Smooth muscle cell (in vitro differentiated cells): ENCODE measurements at regions not wholly inside any gene's neighbourhood (a gene's known extent, or its start where the extent isn't known, plus 50 kb on each side); places are given as distances from the start of the nearest gene placed in this dataset.

ENCODE experiments used
- DNase-seq: peaks from one replicate; lab custom pipeline; 2025; ENCODE audit not compliant: unreplicated experiment; lab: John Stamatoyannopoulos, UW
- H2AFZ ChIP-seq: fragments of 200-600 bp; sonication (generic); 2 replicates; pipeline ENCODE4 v1.6.0; 2016; ENCODE audit warnings: antibody characterized with exemption, low read depth, mild to moderate bottlenecking
- H3F3A ChIP-seq: fragments of 200-600 bp; sonication (generic); 2 replicates; pipeline ENCODE4 v1.6.0; 2017; ENCODE audit warnings: antibody characterized with exemption, low read depth
- H3K27ac ChIP-seq: fragments of 200-600 bp; sonication (generic); 2 replicates; pipeline ENCODE4 v1.5.1; 2016; ENCODE audit warnings: low read depth, mild to moderate bottlenecking
- H3K27me3 ChIP-seq: fragments of 200-600 bp; sonication (generic); 2 replicates; pipeline ENCODE4 v1.6.1; 2016; ENCODE audit warnings: low read depth, mild to moderate bottlenecking
- H3K36me3 ChIP-seq: fragments of 200-600 bp; sonication (generic); 2 replicates; pipeline ENCODE4 v1.5.1; 2016; ENCODE audit warnings: low read depth
- H3K4me1 ChIP-seq: fragments of 200-600 bp; sonication (generic); 2 replicates; pipeline ENCODE4 v1.5.1; 2016; ENCODE audit warnings: low read depth
- H3K4me2 ChIP-seq: fragments of 200-600 bp; sonication (generic); 2 replicates; pipeline ENCODE4 v1.6.0; 2016; ENCODE audit warnings: mild to moderate bottlenecking
- H3K4me3 ChIP-seq: fragments of 200-600 bp; sonication (generic); 2 replicates; pipeline ENCODE4 v1.5.1; 2016; ENCODE audit warnings: mild to moderate bottlenecking
- H3K79me2 ChIP-seq: fragments of 200-600 bp; sonication (generic); 2 replicates; pipeline ENCODE4 v1.6.0; 2016; ENCODE audit warnings: low read depth, mild to moderate bottlenecking
- H3K9ac ChIP-seq: fragments of 200-600 bp; sonication (generic); 2 replicates; pipeline ENCODE4 v1.6.0; 2016; ENCODE audit warnings: low read depth
- H3K9me3 ChIP-seq: fragments of 200-600 bp; sonication (generic); replicated peaks from 2 replicates; pipeline ENCODE4 v1.5.1; 2016; ENCODE audit warnings: low read depth
- H4K20me1 ChIP-seq: fragments of 200-600 bp; sonication (generic); 2 replicates; pipeline ENCODE4 v1.6.0; 2016; ENCODE audit warnings: low read depth
- WGBS: methylation state at CpG from one replicate; pipeline ENCODE4 v1.1.7; 2016; ENCODE audit warnings: low lambda C conversion rate; 5-methylcytosine and 5-hydroxymethylcytosine counted together
- TF ChIP-seq, protein P1 (sequence below): fragments of 200-600 bp; sonication (generic); IDR thresholded peaks from 2 replicates; pipeline ENCODE4 v1.5.1; 2017; ENCODE audit warnings: borderline replicate concordance, mild to moderate bottlenecking, antibody characterized with exemption; ENCODE audit not compliant: insufficient read depth, poor library complexity, severe bottlenecking

DNA sequence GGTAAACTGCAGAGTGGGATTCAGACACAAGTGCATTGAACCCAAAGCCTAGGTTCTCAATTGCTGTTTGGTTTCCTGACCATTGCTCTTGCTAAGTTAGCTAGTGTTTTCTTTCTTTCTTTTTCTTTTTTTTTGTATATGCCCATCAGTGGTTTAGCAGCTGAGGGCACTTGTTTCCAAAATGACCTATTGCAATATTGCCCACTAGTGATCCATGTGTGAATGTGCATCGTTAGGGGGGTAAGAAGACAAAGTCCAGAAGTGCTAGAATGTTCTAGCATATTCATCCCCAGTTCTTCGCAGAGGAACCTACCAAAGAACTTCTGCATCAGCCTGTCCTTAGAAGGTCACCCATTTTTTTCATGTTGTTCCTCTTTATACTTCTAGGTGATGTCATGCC lies 252.8 kb upstream of the GPR26 start:
- no peaks in the 10 kb centered on the region for H3F3A ChIP-seq
- no peak overlapping the region for H3K9ac ChIP-seq
- H3K79me2 ChIP-seq, result no peaks in the 10 kb centered on the region
- H3K27me3 ChIP-seq, result no peaks in the 10 kb centered on the region
- no peaks in the 10 kb centered on the region for H4K20me1 ChIP-seq
- TF ChIP-seq, protein P1, sequence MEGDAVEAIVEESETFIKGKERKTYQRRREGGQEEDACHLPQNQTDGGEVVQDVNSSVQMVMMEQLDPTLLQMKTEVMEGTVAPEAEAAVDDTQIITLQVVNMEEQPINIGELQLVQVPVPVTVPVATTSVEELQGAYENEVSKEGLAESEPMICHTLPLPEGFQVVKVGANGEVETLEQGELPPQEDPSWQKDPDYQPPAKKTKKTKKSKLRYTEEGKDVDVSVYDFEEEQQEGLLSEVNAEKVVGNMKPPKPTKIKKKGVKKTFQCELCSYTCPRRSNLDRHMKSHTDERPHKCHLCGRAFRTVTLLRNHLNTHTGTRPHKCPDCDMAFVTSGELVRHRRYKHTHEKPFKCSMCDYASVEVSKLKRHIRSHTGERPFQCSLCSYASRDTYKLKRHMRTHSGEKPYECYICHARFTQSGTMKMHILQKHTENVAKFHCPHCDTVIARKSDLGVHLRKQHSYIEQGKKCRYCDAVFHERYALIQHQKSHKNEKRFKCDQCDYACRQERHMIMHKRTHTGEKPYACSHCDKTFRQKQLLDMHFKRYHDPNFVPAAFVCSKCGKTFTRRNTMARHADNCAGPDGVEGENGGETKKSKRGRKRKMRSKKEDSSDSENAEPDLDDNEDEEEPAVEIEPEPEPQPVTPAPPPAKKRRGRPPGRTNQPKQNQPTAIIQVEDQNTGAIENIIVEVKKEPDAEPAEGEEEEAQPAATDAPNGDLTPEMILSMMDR, result no peak
- H3K4me2 ChIP-seq, result no peak overlapping the region
- H3K9me3 ChIP-seq, result no peaks in the 10 kb centered on the region
- H2AFZ ChIP-seq, result no peak overlapping the region
- 92% methylated on average over 2 of the region's 2 CpGs for WGBS
- no peaks in the 10 kb centered on the region for H3K4me1 ChIP-seq
- no peak overlapping the region for H3K27ac ChIP-seq
- no peak for DNase-seq
- no peak overlapping the region for H3K4me3 ChIP-seq
- H3K36me3 ChIP-seq, result no peaks in the 10 kb centered on the region

DNA sequence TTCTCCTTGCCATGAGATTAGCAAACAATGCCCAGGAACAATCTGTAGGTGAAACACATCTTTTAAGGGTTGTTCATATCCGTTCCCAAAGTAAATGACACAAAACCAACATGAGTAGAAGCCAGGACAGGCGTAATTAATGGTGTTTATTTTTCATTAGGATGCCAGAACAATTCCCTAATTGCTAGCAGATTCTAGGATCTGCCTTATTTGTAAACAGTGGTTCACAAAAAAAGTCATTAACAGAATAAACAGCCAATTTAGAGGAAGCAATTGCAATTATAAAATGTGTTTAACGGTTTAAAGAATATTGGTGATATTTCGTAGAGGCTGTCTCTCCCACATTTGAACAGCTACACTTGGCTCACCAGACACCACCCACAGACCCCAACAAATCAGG lies 250.6 kb upstream of the GPR26 start:
- Histone ChIP-seq H3K9me3 (no peaks in the 10 kb centered on the region), H3K4me1 (no peaks in the 10 kb centered on the region)

DNA sequence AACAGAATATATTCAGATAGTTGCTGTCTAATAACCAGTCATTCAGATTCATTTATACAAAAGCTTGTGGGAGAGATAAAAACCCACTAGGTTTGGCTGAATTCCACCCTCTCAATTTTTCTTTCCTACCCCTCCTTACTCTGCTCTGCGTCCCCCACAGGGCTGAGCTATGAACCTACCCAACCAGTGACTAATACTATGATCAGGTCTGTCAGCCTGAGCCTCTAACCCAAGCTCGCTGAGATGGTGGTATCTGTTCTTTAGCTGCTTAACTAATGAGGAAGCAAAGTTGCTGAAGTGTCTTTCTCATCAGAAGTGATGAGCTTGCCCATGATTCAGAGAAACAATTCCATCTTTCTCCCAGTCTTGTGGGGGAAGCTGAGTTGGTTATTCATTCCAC lies 248.7 kb upstream of the GPR26 start:
- TF ChIP-seq, protein P1, result no peak
- 65% methylated on average over 2 of the region's 2 CpGs for WGBS
- no peaks in the 10 kb centered on the region for H4K20me1 ChIP-seq

More for the DNA sequence above, 250.6 kb upstream of the GPR26 start:
- H3K4me3 ChIP-seq, result no peak overlapping the region
- H2AFZ ChIP-seq, result no peak overlapping the region
- H4K20me1 ChIP-seq, result no peaks in the 10 kb centered on the region
- DNase-seq, result no peak
- no peak overlapping the region for H3K9ac ChIP-seq
- no peaks in the 10 kb centered on the region for H3K27me3 ChIP-seq
- H3F3A ChIP-seq, result no peaks in the 10 kb centered on the region
- TF ChIP-seq, protein P1, result no peak
- H3K4me2 ChIP-seq, result no peak overlapping the region
- no peak overlapping the region for H3K27ac ChIP-seq
- WGBS, result 89% methylated on average over 4 of the region's 4 CpGs
- no peaks in the 10 kb centered on the region for H3K36me3 ChIP-seq
- H3K79me2 ChIP-seq, result no peaks in the 10 kb centered on the region

DNA sequence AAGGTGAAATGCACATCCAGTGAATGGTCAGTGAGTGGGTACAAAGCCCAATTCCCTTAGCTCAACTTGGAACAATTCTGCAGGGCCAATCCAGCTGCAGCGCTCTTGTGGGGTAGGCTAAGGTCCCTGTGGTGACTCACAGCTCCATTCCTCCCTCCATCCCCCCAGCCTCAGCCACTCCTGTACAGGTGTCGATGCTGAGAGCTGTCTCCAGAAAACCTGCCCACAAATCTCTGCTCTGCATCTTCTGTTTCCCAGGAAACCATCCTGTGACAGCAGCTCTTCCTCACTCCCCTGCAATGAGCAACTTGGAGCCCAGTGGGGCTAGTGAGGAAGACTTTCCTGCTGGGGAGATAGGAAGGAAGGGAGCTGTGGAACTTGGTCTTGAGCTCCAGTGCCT lies 244.7 kb upstream of the GPR26 start:
- H3K4me3 ChIP-seq, result no peak overlapping the region
- WGBS, result 81% methylated on average over 2 of the region's 2 CpGs
- TF ChIP-seq, protein P1, result no peak

More for the DNA sequence above, 248.7 kb upstream of the GPR26 start:
- Histone ChIP-seq H3K27ac (no peak overlapping the region), H3K9me3 (no peaks in the 10 kb centered on the region), H3K4me1 (no peaks in the 10 kb centered on the region), H3F3A (no peaks in the 10 kb centered on the region), H3K4me2 (no peak overlapping the region), H3K79me2 (no peaks in the 10 kb centered on the region), H3K4me3 (no peak overlapping the region), H3K9ac (no peak overlapping the region), H3K27me3 (no peaks in the 10 kb centered on the region), H2AFZ (no peak overlapping the region), H3K36me3 (no peaks in the 10 kb centered on the region)
- DNase-seq, result no peak

More for the DNA sequence above, 244.7 kb upstream of the GPR26 start:
- no peaks in the 10 kb centered on the region for H3F3A ChIP-seq
- no peak overlapping the region for H3K4me2 ChIP-seq
- H3K9me3 ChIP-seq, result no peaks in the 10 kb centered on the region
- no peaks in the 10 kb centered on the region for H3K27me3 ChIP-seq
- no peak overlapping the region for H3K9ac ChIP-seq
- H2AFZ ChIP-seq, result no peak overlapping the region
- H3K4me1 ChIP-seq, result no peaks in the 10 kb centered on the region
- no peaks in the 10 kb centered on the region for H3K79me2 ChIP-seq
- H4K20me1 ChIP-seq, result no peaks in the 10 kb centered on the region
- H3K27ac ChIP-seq, result no peak overlapping the region
- DNase-seq, result no peak
- H3K36me3 ChIP-seq, result no peaks in the 10 kb centered on the region
